HTR-8/SVneo (cell line): ENCODE measurements at regions not wholly inside any gene's neighbourhood (a gene's known extent, or its start where the extent isn't known, plus 50 kb on each side); places are given as distances from the start of the nearest gene placed in this dataset.

Experiments used
- DNase-seq: peaks from one replicate; pipeline ENCODE4 v3.0.0; 2011; ENCODE audit warnings: low spot score, mixed read lengths; ENCODE audit not compliant: insufficient read length
- FAIRE-seq: peaks from 2 replicates; lab custom pipeline; 2011; peaks lifted over from hg19 to GRCh38; lab: Jason Lieb, UNC

DNA sequence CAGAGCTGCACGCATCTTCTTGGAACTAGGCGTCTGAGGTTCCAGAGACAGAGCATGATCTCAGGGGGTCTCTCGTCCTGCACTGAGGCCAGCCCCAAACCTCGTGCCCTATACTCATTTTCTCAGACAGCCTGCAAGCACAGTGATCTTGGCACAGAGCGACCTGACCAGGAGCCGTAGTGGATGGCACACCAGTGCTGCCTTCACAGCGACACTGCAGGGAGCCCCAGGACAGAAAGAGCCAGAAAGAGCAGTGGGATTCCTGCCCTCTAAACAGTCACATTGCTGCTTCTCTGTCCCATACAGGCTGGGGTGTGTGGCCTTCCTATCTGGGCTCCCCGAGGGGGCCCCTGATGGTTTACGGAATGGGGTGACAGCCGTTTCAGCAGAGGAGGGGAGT, 131.0 kb downstream of the RBFOX3 start:
- FAIRE-seq (no peak), DNase-seq (no peak)

DNA sequence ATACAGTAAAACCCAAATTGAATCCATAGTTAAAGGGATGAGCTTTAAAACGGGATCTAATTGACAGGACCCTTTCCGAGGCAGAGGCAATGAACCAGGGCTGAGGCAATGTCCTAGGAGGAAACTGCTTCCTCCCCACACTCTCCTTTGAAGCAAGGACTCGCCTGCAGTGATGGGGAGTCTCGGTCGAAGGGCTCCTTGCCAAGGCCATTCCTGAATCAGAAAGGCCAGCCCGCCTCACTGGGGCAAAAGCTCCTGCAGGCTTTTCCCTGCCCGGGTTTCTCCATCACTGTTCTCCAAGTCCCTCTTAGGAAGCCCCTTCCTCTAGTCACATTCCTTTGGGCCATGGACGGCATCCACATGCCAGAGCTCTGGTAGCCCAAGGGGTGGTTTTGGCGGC, 132.0 kb downstream of the RBFOX3 start:
- FAIRE-seq (no peak), DNase-seq (no peak)

DNA sequence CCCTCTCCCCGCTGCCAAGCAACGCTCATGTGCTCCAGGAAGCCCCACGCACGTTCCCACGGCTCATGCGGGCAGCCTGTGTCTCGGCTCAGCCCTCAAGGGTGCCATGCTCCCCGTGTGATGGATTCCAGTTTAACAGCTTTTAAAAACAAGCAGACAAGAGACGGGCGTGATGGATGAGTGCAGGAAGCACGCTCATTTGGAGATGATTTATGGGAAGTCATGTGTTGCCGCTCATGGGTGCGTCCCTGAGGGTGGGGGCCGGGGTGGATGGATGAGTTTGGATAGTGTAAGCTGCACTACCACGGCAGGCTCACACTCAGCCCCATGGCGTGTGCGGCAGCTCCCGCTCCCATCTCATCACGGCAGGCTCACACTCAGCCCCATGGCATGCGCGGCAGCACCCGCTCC, 132.8 kb downstream of the RBFOX3 start:
- FAIRE-seq (no peak), DNase-seq (no peak)

DNA sequence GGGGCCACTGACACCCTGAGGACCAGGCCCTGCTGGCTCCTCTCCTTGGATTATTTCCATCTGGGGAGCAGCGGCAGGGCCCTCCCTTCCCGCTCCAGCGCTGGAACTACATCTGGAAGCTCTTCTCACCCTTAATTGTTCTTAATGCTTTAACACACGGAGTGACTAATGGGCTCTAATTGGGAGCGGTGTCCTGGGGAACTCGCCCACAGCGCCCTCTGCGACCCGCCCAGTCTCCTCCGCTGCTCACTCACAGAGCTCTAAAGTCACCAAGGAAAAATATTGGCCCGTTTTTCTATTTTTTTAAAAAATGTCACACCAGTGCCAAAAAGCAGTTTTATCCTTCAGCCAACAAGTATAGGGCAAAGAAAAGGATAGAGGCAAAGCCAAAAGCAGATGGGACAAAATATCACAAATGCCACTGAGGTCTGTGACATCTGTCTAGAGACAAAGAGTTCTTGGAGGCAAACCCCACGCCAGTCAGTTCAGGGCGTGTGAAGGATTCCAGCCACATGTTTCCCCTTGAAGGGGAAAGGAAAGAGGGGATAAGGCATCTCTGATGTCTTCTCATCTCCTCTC, 134.7 kb downstream of the RBFOX3 start:
- FAIRE-seq: no peak
- no peak for DNase-seq

DNA sequence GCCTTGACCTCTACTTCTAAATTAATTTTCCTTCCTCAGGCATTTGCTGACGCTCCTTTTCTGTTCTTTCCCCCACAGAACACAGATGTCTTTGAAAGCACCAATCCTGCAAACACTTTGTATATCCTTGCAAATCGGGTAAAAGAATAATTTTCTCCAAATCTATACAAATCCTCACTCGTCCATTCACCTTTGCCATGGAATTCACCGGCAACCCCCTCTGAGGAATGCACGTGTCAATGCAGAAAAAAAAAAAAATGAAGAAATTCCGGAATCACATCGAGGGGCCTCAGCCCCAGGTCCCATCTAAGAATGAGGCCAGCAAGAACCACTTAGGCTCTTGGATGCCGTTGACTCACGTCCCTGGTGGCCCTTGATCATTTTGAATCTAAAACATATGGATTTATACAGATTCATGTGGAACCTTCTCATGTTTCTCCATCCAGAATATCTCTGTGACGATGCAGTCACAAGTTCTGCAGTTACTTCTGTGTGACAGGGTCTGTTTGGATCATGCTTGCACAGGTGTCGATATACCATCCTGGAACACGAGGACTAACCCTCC, 136.9 kb downstream of the RBFOX3 start:
- no peak for DNase-seq
- no peak for FAIRE-seq

DNA sequence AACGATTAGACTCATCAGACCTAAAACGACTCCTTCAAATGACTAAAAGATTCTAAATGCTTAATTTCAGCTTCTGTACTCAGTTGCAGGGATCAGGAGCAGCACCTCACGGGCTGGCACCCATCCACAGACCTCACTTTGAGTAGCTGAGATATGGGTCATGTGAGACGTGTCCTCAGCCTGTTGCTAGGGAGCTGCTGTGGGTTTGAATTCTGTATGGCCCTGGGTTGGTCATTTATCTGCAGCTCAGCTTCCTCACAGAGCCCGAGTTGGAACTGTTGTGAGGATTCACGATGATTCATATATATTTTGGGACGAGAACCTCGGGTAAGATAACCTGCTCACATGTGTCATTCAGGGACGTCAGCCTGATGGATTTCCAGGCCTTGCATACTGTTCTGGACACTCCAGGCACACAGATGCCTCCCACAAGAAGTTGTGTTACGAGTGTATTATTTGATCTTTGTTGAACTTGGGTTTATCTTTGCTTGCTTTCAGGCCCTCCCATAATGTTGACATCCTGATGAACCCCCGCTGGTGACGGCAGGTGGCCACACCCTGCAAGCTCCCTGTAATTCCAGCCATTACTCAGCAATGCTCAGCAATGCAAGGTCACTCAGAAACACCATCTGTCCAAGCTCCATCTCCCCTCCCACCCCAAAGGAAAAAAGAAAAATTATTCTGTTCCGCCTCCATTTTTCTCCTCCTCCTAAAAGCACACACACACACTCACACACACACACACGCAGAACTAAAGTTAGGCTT, 137.6 kb downstream of the RBFOX3 start:
- FAIRE-seq: no peak
- DNase-seq: no peak

DNA sequence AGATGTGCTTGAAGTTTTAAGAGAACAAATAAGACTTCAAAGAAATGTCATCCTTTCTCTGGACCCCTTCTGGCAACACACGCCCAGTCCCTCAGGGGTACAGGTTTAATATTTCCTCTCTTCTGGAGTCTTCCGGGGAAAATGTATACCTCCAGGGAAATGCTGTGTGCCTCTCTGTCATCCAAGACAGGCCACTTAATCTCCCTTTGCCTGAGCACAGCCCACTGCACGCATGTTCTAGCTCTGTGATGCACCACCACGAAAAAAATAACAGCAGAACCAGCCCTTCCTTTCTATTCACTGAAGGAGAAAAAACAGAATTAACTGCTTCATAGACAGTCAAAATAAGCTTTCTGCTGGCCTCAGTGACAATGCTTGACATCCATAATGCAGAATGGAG, 140.1 kb downstream of the RBFOX3 start:
- DNase-seq (no peak), FAIRE-seq (no peak)

DNA sequence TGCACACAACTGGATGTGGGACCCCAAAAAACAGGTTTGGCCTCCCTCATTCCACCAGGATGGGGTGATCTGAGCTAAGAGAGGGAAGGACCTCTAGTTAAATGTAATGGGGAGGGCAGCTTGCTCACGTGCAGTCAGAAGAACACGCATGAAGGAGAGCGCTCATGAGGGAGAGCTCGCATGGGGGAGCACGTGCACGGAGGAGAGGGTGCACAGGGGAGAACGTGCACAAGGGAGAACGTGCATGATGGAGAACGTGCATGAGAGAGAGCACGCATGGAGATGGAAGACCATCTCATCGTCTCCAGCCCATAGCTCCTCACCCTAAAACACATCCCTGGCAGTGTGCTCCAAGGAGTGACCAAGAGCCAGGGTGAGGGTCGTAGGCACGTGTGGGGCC, 141.2 kb downstream of the RBFOX3 start:
- FAIRE-seq (no peak), DNase-seq (no peak)

DNA sequence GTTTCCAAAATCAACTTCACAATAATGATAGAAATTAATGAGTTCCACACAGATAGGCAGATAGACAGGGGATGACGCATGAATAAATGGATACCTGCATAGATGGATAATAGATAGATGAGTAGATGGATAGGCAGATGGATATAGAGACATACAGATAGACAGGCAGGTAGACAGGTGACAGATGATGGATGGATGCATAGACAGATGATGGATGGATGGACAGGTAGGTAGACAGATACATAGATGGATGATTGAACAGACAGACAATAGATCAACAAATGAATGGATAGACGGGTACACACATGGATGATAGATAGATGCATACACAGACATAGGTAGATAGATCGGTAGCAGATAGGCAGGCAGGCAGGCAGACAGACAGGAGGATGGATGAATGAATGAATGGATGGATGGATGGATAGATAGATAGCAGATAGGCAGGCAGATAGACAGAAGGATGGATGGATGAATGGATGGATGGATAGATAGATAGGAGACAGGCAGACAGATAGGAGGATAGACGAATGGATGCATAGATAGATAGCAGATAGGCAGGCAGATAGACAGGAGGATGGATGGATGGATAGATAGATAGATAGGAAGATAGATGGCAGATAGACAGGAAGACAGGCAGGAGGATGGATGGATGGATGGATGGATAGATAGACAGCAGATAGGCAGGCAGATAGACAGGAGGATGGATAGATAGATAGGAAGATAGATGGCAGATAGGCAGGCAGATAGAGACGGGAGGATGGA, 142.5 kb downstream of the RBFOX3 start:
- no peak for DNase-seq
- peak; percentile 26 for FAIRE-seq

DNA sequence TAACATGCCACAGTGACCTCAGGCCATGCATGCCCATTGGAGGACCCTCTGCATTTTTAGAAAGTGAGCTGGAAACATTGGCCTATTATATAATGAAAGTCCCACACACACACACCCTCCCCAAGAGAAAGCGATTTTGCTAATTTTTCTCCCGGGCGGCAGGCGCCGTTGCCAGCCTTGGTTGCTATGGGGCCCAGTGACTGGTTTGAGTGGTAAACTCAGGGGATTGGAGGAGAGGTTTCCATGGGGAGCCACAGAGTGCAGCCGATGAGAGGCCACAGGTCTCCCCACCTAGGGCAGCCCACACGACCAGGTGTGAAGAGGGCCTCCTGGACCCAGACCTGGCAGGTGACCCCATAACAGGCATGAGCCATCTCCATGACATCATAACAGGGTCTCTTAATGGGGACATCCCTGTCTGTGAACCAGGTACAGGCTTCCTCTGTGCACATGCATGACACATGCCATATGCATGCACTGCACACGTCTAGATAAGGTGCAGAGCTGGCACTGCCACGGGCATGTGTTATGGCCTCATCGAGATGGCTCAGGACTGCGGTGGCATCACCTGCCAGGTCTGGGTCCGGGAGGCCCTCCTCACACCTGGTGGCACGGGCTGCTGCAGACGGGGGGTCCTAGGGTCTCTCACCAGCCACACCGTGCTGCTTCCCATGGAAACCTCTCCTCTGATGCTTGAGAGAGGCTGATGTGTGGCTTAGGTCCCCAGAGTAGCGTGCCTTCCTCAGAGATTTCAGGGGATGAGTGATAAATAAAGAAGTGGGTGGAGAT, 144.1 kb downstream of the RBFOX3 start:
- DNase-seq (no peak), FAIRE-seq (no peak)

DNA sequence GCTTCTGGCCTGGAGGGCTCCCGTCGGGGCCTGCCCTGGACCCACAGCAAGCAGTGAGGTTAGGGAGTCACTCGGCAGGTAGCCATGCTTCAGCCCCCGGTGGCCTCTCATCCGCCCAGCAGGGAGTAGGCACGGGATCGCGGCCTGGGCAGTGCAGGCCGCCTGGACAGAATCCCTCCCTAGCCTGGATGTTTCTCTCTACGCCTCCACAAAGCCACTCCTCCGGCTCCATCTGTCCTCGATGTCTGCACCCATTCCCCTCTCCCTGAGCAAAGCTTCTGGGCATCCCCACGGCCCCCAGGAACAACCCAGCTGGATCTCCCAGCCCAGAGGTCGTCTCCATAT, 145.2 kb downstream of the RBFOX3 start:
- FAIRE-seq (no peak), DNase-seq (no peak)

DNA sequence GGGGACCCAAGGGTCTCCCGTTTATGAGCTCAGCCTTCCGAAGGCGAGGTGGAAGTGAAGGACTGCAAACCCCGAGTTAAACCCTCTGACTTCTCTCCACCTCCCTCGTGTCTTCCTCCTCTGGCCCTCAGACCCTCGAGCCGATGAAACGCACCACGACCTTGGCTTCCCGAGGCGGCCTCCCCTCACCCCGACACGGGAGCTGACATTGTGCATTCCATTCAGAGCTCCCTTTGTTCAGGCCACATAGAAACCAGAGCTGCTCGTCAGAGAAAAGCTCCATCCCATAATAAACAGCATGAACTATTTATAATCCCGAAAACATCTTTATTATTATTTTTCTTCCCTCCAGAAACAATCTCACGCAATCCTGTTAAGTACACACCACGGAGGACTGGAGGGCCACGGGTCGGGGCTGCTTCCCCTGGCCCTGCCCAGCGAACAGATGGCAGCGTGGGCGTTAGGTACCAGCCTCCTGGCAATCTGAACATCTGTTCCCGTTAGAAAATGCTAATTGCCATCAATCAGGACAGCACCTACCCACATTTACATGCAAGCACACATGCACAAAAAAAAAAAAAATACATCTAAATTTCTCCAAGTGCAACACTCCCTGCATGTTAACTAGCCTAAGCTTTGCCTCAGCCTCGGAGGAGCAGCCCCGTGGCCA, 145.7 kb downstream of the RBFOX3 start:
- no peak for FAIRE-seq

DNA sequence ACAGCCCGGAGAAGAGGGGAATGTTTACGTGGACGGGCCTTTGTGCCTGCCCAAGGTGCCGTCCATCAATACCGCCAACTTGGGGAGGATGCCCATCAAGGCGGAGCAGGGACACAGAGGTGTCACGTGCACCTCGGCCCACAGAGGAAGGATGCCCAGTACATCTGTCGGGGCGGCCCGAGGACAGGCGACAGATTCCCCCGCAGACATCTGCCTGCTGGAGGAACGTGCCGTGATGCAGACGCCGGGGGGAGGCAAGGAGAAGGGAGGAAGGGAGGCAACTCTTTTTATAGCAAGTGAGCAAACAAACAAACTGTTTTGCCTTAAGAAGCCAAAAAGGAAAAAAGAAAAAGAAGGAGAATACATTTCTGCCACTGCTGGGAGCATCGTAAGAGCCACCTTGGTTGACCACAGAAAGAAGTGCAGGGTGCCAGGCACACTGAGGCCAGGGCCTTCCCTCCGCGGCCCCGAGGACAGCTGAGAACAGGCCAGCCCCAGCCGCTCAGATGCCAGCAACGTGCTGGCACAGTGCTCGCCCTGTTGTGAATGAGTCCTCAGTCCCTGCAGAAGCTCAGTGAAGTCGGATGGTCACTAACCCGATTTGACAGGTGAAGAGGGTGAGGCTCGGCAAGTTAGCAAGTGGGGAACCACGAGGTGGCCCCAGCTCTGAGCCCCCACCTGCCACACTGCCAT, 146.4 kb downstream of the RBFOX3 start:
- DNase-seq (no peak), FAIRE-seq (no peak)

More for the DNA sequence above, 145.7 kb downstream of the RBFOX3 start:
- DNase-seq: no peak

DNA sequence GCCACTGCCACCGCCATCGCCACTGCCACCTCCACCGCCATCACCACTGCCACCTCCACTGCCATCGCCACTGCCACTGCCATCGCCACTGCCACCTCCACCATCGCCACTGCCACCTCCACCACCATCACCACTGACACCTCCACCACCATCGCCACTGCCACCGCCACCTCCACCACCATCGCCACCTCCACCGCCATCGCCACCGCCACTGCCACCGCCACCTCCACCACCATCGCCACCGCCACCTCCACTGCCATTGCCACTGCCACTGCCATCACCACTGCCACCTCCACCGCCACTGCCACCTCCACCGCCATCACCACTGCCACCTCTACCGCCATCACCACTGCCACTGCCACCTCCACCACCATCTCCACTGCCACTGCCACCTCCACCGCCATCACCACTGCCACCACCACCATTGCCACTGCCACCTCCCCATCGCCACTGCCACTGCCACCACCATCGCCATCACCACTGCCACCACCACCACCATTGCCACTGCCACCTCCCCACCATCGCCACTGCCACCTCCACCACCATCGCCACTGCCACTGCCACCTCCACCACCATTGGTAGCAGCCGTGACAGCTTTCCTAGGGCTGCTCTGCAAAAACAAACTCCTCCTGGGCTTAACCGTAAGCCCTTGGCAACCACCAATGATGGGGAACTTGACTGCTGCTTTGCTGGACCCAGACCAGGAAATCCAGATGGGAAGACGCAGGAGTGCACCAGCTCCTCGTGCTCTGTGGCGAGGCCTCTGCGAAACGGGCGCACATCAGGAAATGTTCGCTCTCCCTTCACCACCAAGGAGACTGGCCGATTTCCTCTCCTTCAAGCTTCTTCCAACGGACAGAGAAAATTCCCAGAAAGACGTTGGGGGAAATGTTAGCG, 147.2 kb downstream of the RBFOX3 start:
- DNase-seq: no peak
- peak; percentile 92 for FAIRE-seq

DNA sequence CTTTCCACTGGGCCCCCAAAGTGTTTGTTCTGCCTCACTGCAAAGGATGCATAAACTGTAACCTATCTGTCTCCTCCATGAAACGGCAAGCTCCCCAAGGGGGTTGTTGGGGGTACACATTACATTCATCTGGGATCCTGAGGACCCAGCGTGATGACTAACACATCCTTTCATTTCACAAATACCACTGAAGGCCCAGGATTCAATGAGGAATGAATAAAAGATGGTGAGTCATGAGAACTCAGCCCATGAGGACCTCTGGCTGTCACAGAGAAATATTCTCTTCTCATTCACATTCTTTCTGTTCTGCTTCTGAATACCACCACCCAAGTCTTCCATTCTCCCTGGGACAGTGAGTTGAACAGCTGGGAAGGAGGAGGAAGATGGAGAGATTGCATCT, 149.8 kb downstream of the RBFOX3 start:
- DNase-seq (peak; percentile 41), FAIRE-seq (no peak)

DNA sequence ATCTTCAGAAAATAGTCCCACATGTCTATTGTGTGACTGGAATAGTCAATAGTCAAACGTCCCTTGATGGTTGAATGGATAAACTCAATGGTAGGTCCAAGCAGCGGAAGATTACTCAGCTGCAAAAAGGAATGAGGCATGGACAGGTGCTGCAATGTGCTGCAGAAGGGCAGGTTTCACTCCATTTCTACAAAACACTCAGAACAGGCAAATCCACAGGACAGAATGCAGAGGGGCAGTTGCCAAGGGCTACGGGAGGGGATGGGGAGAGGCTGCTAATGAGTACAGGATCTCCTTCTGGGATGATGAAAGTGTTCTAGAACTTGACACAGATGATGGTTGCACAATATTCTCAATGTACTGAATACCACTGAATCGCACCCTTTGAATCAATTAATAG, 151.0 kb downstream of the RBFOX3 start:
- DNase-seq: no peak
- no peak for FAIRE-seq

DNA sequence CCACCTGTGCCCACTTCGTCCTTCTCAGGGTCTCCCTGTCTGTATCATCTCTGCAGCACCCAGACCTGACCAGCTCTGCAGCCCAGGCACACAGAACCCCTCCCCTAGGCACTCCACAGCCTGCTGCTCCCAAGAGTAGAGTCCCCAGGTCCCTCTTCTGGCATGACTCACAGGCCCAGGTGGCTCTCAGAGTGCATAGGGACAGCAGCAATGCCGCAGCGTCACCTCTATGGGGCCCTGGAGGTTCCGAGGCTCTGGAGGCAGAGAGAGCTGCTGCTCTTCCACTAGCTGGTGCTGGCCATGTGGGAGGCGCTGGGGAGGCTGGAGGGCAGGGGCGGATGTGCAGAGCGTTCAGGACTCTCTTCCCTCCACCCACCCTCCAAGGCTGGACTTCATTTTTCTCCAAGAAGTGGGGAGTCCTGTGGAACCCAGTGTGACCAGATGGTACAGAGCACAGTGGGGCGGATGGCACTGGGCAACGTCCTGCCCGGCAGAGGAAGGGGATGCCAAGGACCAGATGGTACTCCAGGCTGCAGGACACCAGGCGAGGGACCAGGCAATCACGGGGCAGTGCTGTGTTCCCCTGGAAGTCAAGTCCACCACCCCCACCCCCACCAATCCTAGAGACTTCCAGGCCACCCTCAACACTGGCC, 151.7 kb downstream of the RBFOX3 start:
- no peak for FAIRE-seq
- DNase-seq: no peak

DNA sequence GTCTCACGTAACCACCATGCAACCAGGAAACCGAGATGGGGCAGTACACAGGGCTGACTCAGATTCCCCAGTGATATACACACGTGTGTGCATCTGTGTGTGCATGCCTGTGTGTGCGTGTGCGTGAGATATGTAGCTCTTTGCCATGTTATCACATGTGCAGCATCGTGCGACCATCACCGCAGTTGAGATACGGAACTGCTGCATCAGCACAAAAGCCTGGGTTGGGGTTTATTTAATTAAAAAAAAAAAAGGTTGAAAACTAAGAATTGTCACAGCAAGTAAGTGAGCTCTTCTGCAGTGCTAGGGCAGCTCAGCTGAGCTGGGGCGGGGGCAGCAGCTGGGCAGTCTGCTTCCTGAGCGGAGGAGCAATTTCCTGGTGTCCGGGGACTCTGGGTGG, 152.5 kb downstream of the RBFOX3 start:
- FAIRE-seq: no peak
- DNase-seq: no peak
